ENCODE measurements at regions not wholly inside any gene's neighbourhood (a gene's known extent, or its start where the extent isn't known, plus 50 kb on each side); places are given as distances from the start of the nearest gene placed in this dataset.

- Histone ChIP-seq H3K9me3 (no peaks in the 10 kb centered on the region), H3K36me3 (no peaks in the 10 kb centered on the region), H3K4me1 (no peaks in the 10 kb centered on the region), H3K4me3 (no peak overlapping the region), H3K27ac (no peak overlapping the region), H3K27me3 (no peaks in the 10 kb centered on the region)
- 65% methylated on average over 4 of the region's 4 CpGs for WGBS
- DNase-seq (ENCODE audit: low spot score in 2 of 2), result no peak
- TF ChIP-seq CTCF (IDR thresholded peaks at IDR 0.05) (no peak), EP300 (IDR thresholded peaks at IDR 0.05) (no peak), POLR2AphosphoS5 (IDR thresholded peaks at IDR 0.05) (no peak), POLR2A (IDR thresholded peaks at IDR 0.05) (no peak)
Measured at GRCh38 chr5:6909901-6910300, 196.7 kb downstream of the TENT4A start.

- H3K9me3 ChIP-seq, result no peaks in the 10 kb centered on the region
- H3K4me1 ChIP-seq, result no peaks in the 10 kb centered on the region
- no peak for TF ChIP-seq EP300 (IDR thresholded peaks at IDR 0.05)
- TF ChIP-seq POLR2AphosphoS5 (IDR thresholded peaks at IDR 0.05), result no peak
- no peak for DNase-seq (ENCODE audit: low spot score in 2 of 2)
- no peaks in the 10 kb centered on the region for H3K36me3 ChIP-seq
- no peak overlapping the region for H3K4me3 ChIP-seq
- 31% methylated on average over 3 of the region's 3 CpGs for WGBS
- H3K27ac ChIP-seq, result no peak overlapping the region
- peaks cover under 1% of the 10 kb centered on the region for H3K27me3 ChIP-seq
Measured at GRCh38 chr5:6910950-6911349, 197.7 kb downstream of the TENT4A start.

GRCh38 chr5:6914347-6914746 lies 201.1 kb downstream of the TENT4A start:
- peaks cover 2% of the 10 kb centered on the region for H3K27me3 ChIP-seq
- H3K36me3 ChIP-seq, result no peaks in the 10 kb centered on the region
- no peak for TF ChIP-seq CTCF (IDR thresholded peaks at IDR 0.05)
- no peak for TF ChIP-seq EP300 (IDR thresholded peaks at IDR 0.05)
- no peak for TF ChIP-seq POLR2A (IDR thresholded peaks at IDR 0.05)
- no peaks in the 10 kb centered on the region for H3K4me1 ChIP-seq
- H3K27ac ChIP-seq, result no peak overlapping the region
- no peak for DNase-seq (ENCODE audit: low spot score in 2 of 2)
- H3K4me3 ChIP-seq, result no peak overlapping the region
- no peaks in the 10 kb centered on the region for H3K9me3 ChIP-seq
- 35% methylated on average over 2 of the region's 2 CpGs for WGBS

- 82% methylated on average over 3 of the region's 3 CpGs for WGBS
- H3K4me3 ChIP-seq, result no peak overlapping the region
- H3K4me1 ChIP-seq, result no peaks in the 10 kb centered on the region
- TF ChIP-seq POLR2AphosphoS5 (IDR thresholded peaks at IDR 0.05) (no peak), EP300 (IDR thresholded peaks at IDR 0.05) (no peak), CTCF (IDR thresholded peaks at IDR 0.05) (no peak)
- H3K27me3 ChIP-seq, result peaks cover 2% of the 10 kb centered on the region
- no peaks in the 10 kb centered on the region for H3K36me3 ChIP-seq
- no peaks in the 10 kb centered on the region for H3K9me3 ChIP-seq
- DNase-seq (ENCODE audit: low spot score in 2 of 2), result no peak
- no peak overlapping the region for H3K27ac ChIP-seq
Measured at GRCh38 chr5:6915574-6915973, 202.3 kb downstream of the TENT4A start.

GRCh38 chr5:6918255-6918654 lies 205.0 kb downstream of the TENT4A start:
- H3K9me3 ChIP-seq, result no peaks in the 10 kb centered on the region
- H3K27me3 ChIP-seq, result peaks cover 2% of the 10 kb centered on the region
- H3K27ac ChIP-seq, result no peak overlapping the region
- no peaks in the 10 kb centered on the region for H3K4me1 ChIP-seq
- H3K36me3 ChIP-seq, result no peaks in the 10 kb centered on the region
- H3K4me3 ChIP-seq, result no peak overlapping the region
- no peak for TF ChIP-seq CTCF (IDR thresholded peaks at IDR 0.05)
- TF ChIP-seq EP300 (IDR thresholded peaks at IDR 0.05), result no peak
- no peak for TF ChIP-seq POLR2AphosphoS5 (IDR thresholded peaks at IDR 0.05)
- no peak for TF ChIP-seq POLR2A (IDR thresholded peaks at IDR 0.05)
- DNase-seq (ENCODE audit: low spot score in 2 of 2), result no peak
- 77% methylated on average over 5 of the region's 5 CpGs for WGBS

- H3K27ac ChIP-seq, result no peak overlapping the region
- 80% methylated on average over 6 of the region's 6 CpGs for WGBS
- TF ChIP-seq POLR2AphosphoS5 (IDR thresholded peaks at IDR 0.05) (no peak), CTCF (IDR thresholded peaks at IDR 0.05) (no peak), POLR2A (IDR thresholded peaks at IDR 0.05) (no peak), EP300 (IDR thresholded peaks at IDR 0.05) (no peak)
- no peaks in the 10 kb centered on the region for H3K9me3 ChIP-seq
- H3K27me3 ChIP-seq, result peaks cover 2% of the 10 kb centered on the region
- no peaks in the 10 kb centered on the region for H3K36me3 ChIP-seq
- no peak for DNase-seq (ENCODE audit: low spot score in 2 of 2)
- no peak overlapping the region for H3K4me3 ChIP-seq
- no peaks in the 10 kb centered on the region for H3K4me1 ChIP-seq
Measured at GRCh38 chr5:6920628-6921256, 207.5 kb downstream of the TENT4A start.

Measured in suprapubic skin (tissue), 4 donors.